Testis (tissue), 2 donors: ENCODE measurements at regions not wholly inside any gene's neighbourhood (a gene's known extent, or its start where the extent isn't known, plus 50 kb on each side); places are given as distances from the start of the nearest gene placed in this dataset.

ENCODE experiments used
- DNase-seq: peaks from one replicate; pipeline ENCODE4 v3.0.0-alpha.2; 2019
- H3K27ac ChIP-seq, 2 donors: fragments of 200-600 bp; sonication (generic); one replicate each; pipeline ENCODE4 v1.5.1; 2019
- H3K27me3 ChIP-seq: fragments of 200-600 bp; sonication (generic); one replicate; pipeline ENCODE4 v1.5.1; 2019
- H3K36me3 ChIP-seq: fragments of 200-600 bp; sonication (generic); one replicate; pipeline ENCODE4 v1.5.1; 2017; ENCODE audit warnings: low read depth; ENCODE audit errors: missing control alignments
- H3K4me1 ChIP-seq: fragments of 200-600 bp; sonication (generic); one replicate; pipeline ENCODE4 v1.5.1; 2019
- H3K4me3 ChIP-seq, 2 donors: fragments of 200-600 bp; sonication (generic); one replicate each; pipeline ENCODE4 v1.5.1; 2017 to 2019
- H3K9me3 ChIP-seq: fragments of 200-600 bp; sonication (generic); one replicate; pipeline ENCODE4 v1.5.1; 2017
- CTCF ChIP-seq, 3 experiments: fragments of 450-650 bp in 2 of 3; fragments of 200-600 bp in 1 of 3; sonication (generic) in 1 of 3; IDR thresholded peaks; one replicate each; pipeline ENCODE4 v1.5.1; 2016 to 2019; ENCODE audit warnings: antibody characterized with exemption in 3 of 3, mild to moderate bottlenecking in 2 of 3, moderate library complexity in 1 of 3
- POLR2A ChIP-seq: fragments of 450-650 bp; IDR thresholded peaks from one replicate; pipeline ENCODE4 v1.6.1; 2017; ENCODE audit warnings: antibody characterized with exemption, mild to moderate bottlenecking, moderate library complexity
- WGBS, 2 donors: methylation state at CpG; one replicate each; pipeline ENCODE4 v1.1.5; 2018; 5-methylcytosine and 5-hydroxymethylcytosine counted together
- intact Hi-C: fragments of 100-400 bp; cut with DNase I; formaldehyde crosslinking; loops from one replicate; pipeline ENCODE4 v1.15.1; 2023; ENCODE audit warnings: low total_unique reads

- WGBS, 2 donors, result 81 to 83% methylated on average over 5 of the region's 5 CpGs
- no peak for TF ChIP-seq CTCF (IDR thresholded peaks at IDR 0.05)
- no peak for TF ChIP-seq POLR2A
- Histone ChIP-seq H3K36me3 (no peaks in the 10 kb centered on the region), H3K27me3 (no peaks in the 10 kb centered on the region), H3K9me3 (no peaks in the 10 kb centered on the region), H3K4me1 (no peaks in the 10 kb centered on the region), H3K27ac (no peak overlapping the region), H3K4me3 (no peak overlapping the region)
- no peak for DNase-seq
- intact Hi-C loops, result no loop called here
These were observed 393.8 kb downstream of the SMOC2 start for GRCh38 chr6:168834801-168835200.

- 51 to 52% methylated on average over 10 to 11 of the region's 11 CpGs for WGBS, 2 donors
- H3K4me3 ChIP-seq, result no peak overlapping the region
- H3K9me3 ChIP-seq, result no peaks in the 10 kb centered on the region
- H3K27me3 ChIP-seq, result no peaks in the 10 kb centered on the region
- no peaks in the 10 kb centered on the region for H3K36me3 ChIP-seq
- peak; percentile 47 for DNase-seq
- TF ChIP-seq CTCF (IDR thresholded peaks at IDR 0.05), result no peak
- no peak for TF ChIP-seq POLR2A
- H3K4me1 ChIP-seq, result no peaks in the 10 kb centered on the region
- intact Hi-C loops, result no loop called here
- H3K27ac ChIP-seq, result no peak overlapping the region
These were observed 393.1 kb downstream of the SMOC2 start for GRCh38 chr6:168834042-168834587.

DNA sequence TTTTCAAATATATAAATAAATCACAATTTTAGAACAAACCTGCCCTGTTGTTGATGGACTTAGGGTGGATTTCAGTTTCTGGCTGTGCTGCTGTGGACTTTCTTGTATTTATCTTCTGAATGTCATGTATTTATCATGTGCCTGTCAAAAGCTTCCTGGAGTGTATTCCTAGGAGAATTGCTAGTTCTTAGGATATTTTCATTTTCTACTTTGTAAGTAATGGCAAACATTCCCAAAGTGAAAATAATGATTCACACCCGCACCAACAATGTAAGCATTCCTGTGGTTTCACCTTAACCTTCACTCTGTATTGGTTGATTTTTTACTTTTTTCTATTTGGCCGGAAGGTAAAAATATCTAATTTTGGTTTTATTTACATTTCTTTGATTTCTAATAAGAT lies 387.8 kb downstream of the SMOC2 start:
- Histone ChIP-seq H3K4me1 (peaks cover 8% of the 10 kb centered on the region), H3K36me3 (no peaks in the 10 kb centered on the region), H3K27me3 (no peaks in the 10 kb centered on the region), H3K27ac (no peak overlapping the region), H3K9me3 (no peaks in the 10 kb centered on the region), H3K4me3 (no peak overlapping the region)
- whole genome bisulfite sequencing, 2 donors, result 84 to 85% methylated on average over 2 of the region's 2 CpGs
- no peak for DNase-seq
- intact Hi-C loops, result no loop called here
- TF ChIP-seq POLR2A (no peak), CTCF (IDR thresholded peaks at IDR 0.05) (no peak)

DNA sequence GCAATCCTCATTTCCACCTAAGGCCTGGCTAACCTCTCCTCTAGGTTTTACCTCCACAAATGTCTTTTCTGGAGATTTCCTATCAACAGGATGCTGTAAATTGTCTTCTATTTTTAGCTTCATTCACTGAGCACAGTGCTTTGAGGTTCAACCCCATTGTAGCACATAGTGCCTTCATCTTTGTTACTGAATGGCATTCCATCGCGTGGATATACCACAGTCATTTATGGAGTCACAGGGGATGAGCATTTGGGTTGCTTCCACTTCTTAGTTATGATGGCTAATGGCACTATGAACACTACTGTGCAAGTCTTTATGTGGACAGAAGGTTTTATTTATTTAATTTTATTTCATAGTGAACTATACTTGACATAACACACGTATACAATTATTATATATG lies 387.1 kb downstream of the SMOC2 start:
- DNase-seq, result no peak
- H3K27ac ChIP-seq, result no peak overlapping the region
- TF ChIP-seq CTCF (IDR thresholded peaks at IDR 0.05), result no peak
- TF ChIP-seq POLR2A, result no peak
- peaks cover 8% of the 10 kb centered on the region for H3K4me1 ChIP-seq
- 85 to 89% methylated on average over 3 of the region's 3 CpGs for WGBS, 2 donors
- H3K4me3 ChIP-seq, result no peak overlapping the region
- intact Hi-C loops, result no loop called here
- H3K36me3 ChIP-seq, result no peaks in the 10 kb centered on the region
- no peaks in the 10 kb centered on the region for H3K27me3 ChIP-seq
- no peaks in the 10 kb centered on the region for H3K9me3 ChIP-seq

DNA sequence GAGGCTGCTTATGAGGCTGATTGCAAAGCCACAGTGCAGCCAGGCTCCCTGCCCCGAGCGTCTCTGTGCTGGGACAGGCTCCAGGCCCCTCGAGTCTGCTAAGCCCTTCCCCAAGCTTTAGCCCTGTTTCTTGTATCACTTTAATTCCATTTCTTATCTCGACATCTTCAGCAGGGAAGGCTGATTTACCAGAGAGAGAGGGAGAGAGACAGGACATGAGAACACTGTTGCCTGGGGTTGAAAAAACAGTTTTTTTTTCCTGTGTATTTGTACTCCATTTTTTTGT lies 386.5 kb downstream of the SMOC2 start:
- Histone ChIP-seq H3K27ac (no peak overlapping the region), H3K4me1 (peaks cover 8% of the 10 kb centered on the region), H3K36me3 (no peaks in the 10 kb centered on the region), H3K4me3 (no peak overlapping the region), H3K27me3 (no peaks in the 10 kb centered on the region), H3K9me3 (no peaks in the 10 kb centered on the region)
- intact Hi-C loops, result no loop called here
- TF ChIP-seq POLR2A, result no peak
- TF ChIP-seq CTCF (IDR thresholded peaks at IDR 0.05), result no peak
- 27 to 29% methylated on average over 4 of the region's 4 CpGs for WGBS, 2 donors
- DNase-seq, result peak; percentile 36
